HCT116 (cell line): ENCODE measurements at regions not wholly inside any gene's neighbourhood (a gene's known extent, or its start where the extent isn't known, plus 50 kb on each side); places are given as distances from the start of the nearest gene placed in this dataset.

Source experiments
- ATAC-seq: fragments of 200-7000 bp; cut with Tn5 transposase; 2 replicates; pipeline ENCODE4 v1.9.1; 2020; ENCODE audit warnings: mild to moderate bottlenecking, moderate library complexity
- BruUV-seq: library from RNA; stranded (reverse); fragments of 400-500 nt; replicated peaks from 2 replicates; lab custom pipeline; 2021; lab: Mats Ljungman, UMichigan
- CTCF ChIA-PET: fragments of 300-600 bp; sonication (Branson Sonifier 250); formaldehyde crosslinking; loops from one replicate; lab custom pipeline; 2021; ENCODE audit warnings: antibody characterized with exemption; lab: Charles Lee
- POLR2A ChIA-PET: fragments of 300-600, 350-600 bp; sonication (Branson Sonifier 250); formaldehyde crosslinking; loops from one replicate; lab custom pipeline; 2021; ENCODE audit warnings: antibody characterized with exemption; lab: Charles Lee
- RAD21 ChIA-PET, 2 experiments: fragments of 300-600 bp; sonication (Branson Sonifier 250); formaldehyde crosslinking; loops; one replicate each; lab custom pipeline; 2023; ENCODE audit warnings: low total read pairs in 2 of 2; ENCODE audit not compliant: uncharacterized antibody in 2 of 2, unreplicated experiment in 2 of 2, low non-redundant PET in 1 of 2; lab: Charles Lee
- DNase-seq: peaks from one replicate; pipeline ENCODE4 v3.0.0-alpha.2; 2010; ENCODE audit warnings: low read depth, low spot score
- H2AFZ ChIP-seq: fragments of 200-600 bp; shearing (Covaris generic), sonication (generic); 2 replicates; pipeline ENCODE4 v1.6.1; 2017; ENCODE audit warnings: low read depth, mixed run types, mixed read lengths, antibody characterized with exemption, low read length; ENCODE audit not compliant: poor library complexity, severe bottlenecking
- H3K27ac ChIP-seq: 2 replicates; pipeline ENCODE4 v1.5.1; 2012; ENCODE audit warnings: low read depth, low read length
- H3K27me3 ChIP-seq: fragments of 200-600 bp; sonication (generic); 2 replicates; pipeline ENCODE4 v1.6.1; 2016; ENCODE audit warnings: mixed run types, low read length, mixed read lengths; ENCODE audit not compliant: insufficient read depth
- H3K36me3 ChIP-seq, 2 experiments: fragments of 200-500 bp in 1 of 2; fragments of 200-600 bp in 1 of 2; sonication (Bioruptor generic) in 1 of 2; sonication (generic) in 1 of 2; 2 replicates each; pipeline versions ENCODE4 v1.5.1 to v1.6.1; 2014 to 2016; ENCODE audit warnings: low read length in 2 of 2, inconsistent platforms in 1 of 2, mixed read lengths in 1 of 2, mixed run types in 1 of 2; ENCODE audit not compliant: insufficient read depth in 2 of 2, control insufficient read depth in 1 of 2
- H3K4me1 ChIP-seq, 2 experiments: fragments of 200-600 bp in 1 of 2; sonication (generic) in 1 of 2; 2 replicates each; pipeline versions ENCODE4 v1.5.1 to v1.6.1; 2012 to 2017; ENCODE audit warnings: low read length in 2 of 2, inconsistent platforms in 1 of 2, mild to moderate bottlenecking in 1 of 2, mixed read lengths in 1 of 2, mixed run types in 1 of 2, moderate library complexity in 1 of 2; ENCODE audit not compliant: insufficient read depth in 2 of 2, control insufficient read depth in 1 of 2
- H3K4me2 ChIP-seq: fragments of 200-600 bp; sonication (generic); 2 replicates; pipeline ENCODE4 v1.6.1; 2017; ENCODE audit warnings: mixed run types, low read length, mixed read lengths
- H3K4me3 ChIP-seq, 2 experiments: fragments of 200-600 bp in 1 of 2; sonication (generic) in 1 of 2; replicated peaks in 1 of 2; 2 replicates each; pipeline ENCODE4 v1.5.1; 2011 to 2016; ENCODE audit warnings: low read length in 2 of 2, control low read depth in 1 of 2, low read depth in 1 of 2, mild to moderate bottlenecking in 1 of 2, mixed read lengths in 1 of 2, mixed run types in 1 of 2
- H3K79me2 ChIP-seq: fragments of 200-600 bp; sonication (generic); 2 replicates; pipeline ENCODE4 v1.6.1; 2017; ENCODE audit warnings: mild to moderate bottlenecking, mixed run types, low read length, moderate library complexity, mixed read lengths; ENCODE audit not compliant: insufficient read depth
- H3K9ac ChIP-seq: fragments of 200-600 bp; sonication (generic); 2 replicates; pipeline ENCODE4 v1.6.1; 2016; ENCODE audit warnings: low read length, mixed read lengths
- H3K9me2 ChIP-seq: fragments of 200-600 bp; sonication (generic), shearing (Covaris generic); 2 replicates; pipeline ENCODE4 v1.6.1; 2017; ENCODE audit warnings: mixed run types, mild to moderate bottlenecking, moderate library complexity; ENCODE audit not compliant: insufficient read depth
- H3K9me3 ChIP-seq, 2 experiments: fragments of 200-500 bp in 1 of 2; fragments of 200-600 bp in 1 of 2; sonication (Bioruptor generic) in 1 of 2; sonication (generic) in 1 of 2; 2 replicates each; pipeline ENCODE4 v1.6.1; 2014 to 2017; ENCODE audit warnings: low read length in 2 of 2, mixed read lengths in 2 of 2, inconsistent platforms in 1 of 2, low read depth in 1 of 2, mild to moderate bottlenecking in 1 of 2, mixed run types in 1 of 2, moderate library complexity in 1 of 2; ENCODE audit not compliant: control insufficient read depth in 1 of 2, insufficient read depth in 1 of 2
- H4K20me1 ChIP-seq: fragments of 200-600 bp; sonication (generic), shearing (Covaris generic); 2 replicates; pipeline ENCODE4 v1.6.1; 2017; ENCODE audit warnings: mixed run types, mild to moderate bottlenecking, moderate library complexity; ENCODE audit not compliant: insufficient read depth
- CEBPB ChIP-seq: IDR thresholded peaks from 2 replicates; pipeline ENCODE4 v1.6.1; 2012; ENCODE audit warnings: low read depth
- ELF1 ChIP-seq: IDR thresholded peaks from 2 replicates; pipeline ENCODE4 v1.6.1; 2012; ENCODE audit warnings: low read depth, borderline replicate concordance
- FOSL1 ChIP-seq: IDR thresholded peaks from 2 replicates; pipeline ENCODE4 v1.6.1; 2012; ENCODE audit warnings: low read depth
- JUND ChIP-seq: IDR thresholded peaks from 2 replicates; pipeline ENCODE4 v1.6.1; 2012
- POLR2A ChIP-seq: IDR thresholded peaks from 2 replicates; pipeline ENCODE4 v1.7.0; 2011; ENCODE audit warnings: borderline replicate concordance; ENCODE audit not compliant: insufficient read depth, insufficient read length; ENCODE audit errors: extremely low read depth
- POLR2AphosphoS5 ChIP-seq: IDR thresholded peaks from 2 replicates; pipeline ENCODE4 v1.6.1; 2011; ENCODE audit warnings: mild to moderate bottlenecking, low read depth, low read length, moderate library complexity
- RAD21 ChIP-seq: IDR thresholded peaks from 2 replicates; pipeline ENCODE4 v1.6.1; 2012; ENCODE audit warnings: low read depth, mild to moderate bottlenecking
- ZNF274 ChIP-seq: fragments of 200-500 bp; sonication (Bioruptor generic); IDR thresholded peaks from 2 replicates; pipeline ENCODE4 v1.6.1; 2014; ENCODE audit warnings: mild to moderate bottlenecking, low read depth, low read length, inconsistent platforms
- intact Hi-C: fragments of 100-400 bp; cut with micrococcal nuclease; formaldehyde crosslinking; loops from 2 replicates; pipeline ENCODE4 v1.10.0; 2022
- TF ChIP-seq, protein P1 (sequence below): IDR thresholded peaks from 2 replicates; pipeline ENCODE4 v1.6.1; 2011; ENCODE audit warnings: mild to moderate bottlenecking, low read length, moderate library complexity; ENCODE audit not compliant: insufficient replicate concordance; ENCODE audit errors: extremely low read depth
- TF ChIP-seq, protein P2 (sequence below), 3 experiments: fragments of 200-600 bp in 1 of 3; sonication (generic) in 1 of 3; IDR thresholded peaks in 2 of 3; conservative IDR thresholded peaks in 1 of 3; 2 replicates each; pipeline ENCODE4 v1.5.1; 2012 to 2017; ENCODE audit warnings: low read depth in 2 of 3, low read length in 2 of 3, antibody characterized with exemption in 1 of 3, borderline replicate concordance in 1 of 3, control low read depth in 1 of 3, mild to moderate bottlenecking in 1 of 3, mixed read lengths in 1 of 3, mixed run types in 1 of 3, moderate library complexity in 1 of 3; ENCODE audit not compliant: insufficient read depth in 1 of 3
- TF ChIP-seq, protein P3 (sequence below): IDR thresholded peaks from 2 replicates; pipeline ENCODE4 v1.6.1; 2012

DNA sequence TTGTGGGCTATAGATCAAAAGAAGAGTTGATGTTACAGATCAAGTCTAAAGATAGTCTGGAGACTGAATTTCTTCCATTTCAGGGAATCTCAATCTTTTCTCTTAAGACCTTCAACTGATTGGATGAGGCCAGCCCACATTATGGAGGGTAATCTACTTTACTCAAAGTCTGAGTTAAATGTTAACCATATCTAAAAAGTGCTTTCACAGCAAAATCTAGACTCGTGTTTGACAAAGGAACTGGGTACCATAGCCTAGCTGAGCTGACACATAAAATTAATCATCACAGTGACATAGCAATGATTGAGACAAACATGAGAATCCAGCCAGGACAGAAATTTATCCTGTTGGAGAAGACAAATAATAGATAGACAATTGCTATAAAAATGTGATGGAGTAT is 407.9 kb upstream of the GRM7 start:
- Histone ChIP-seq H2AFZ (no peak overlapping the region), H4K20me1 (no peaks in the 10 kb centered on the region), H3K36me3 (no peaks in the 10 kb centered on the region), H3K4me1 (no peaks in the 10 kb centered on the region), H3K9me2 (no peaks in the 10 kb centered on the region), H3K4me2 (no peak overlapping the region), H3K9me3 (no peaks in the 10 kb centered on the region), H3K9ac (no peak overlapping the region), H3K4me3 (no peak overlapping the region), H3K27ac (no peak overlapping the region), H3K79me2 (no peaks in the 10 kb centered on the region), H3K27me3 (no peaks in the 10 kb centered on the region)
- BruUV-seq = no TSS peak
- CTCF ChIA-PET = no interaction called here
- intact Hi-C loops = no loop called here
- POLR2A ChIA-PET = no interaction called here
- ATAC-seq = no peak
- RAD21 ChIA-PET = no interaction called here
- no peak for DNase-seq
- TF ChIP-seq, protein P1, sequence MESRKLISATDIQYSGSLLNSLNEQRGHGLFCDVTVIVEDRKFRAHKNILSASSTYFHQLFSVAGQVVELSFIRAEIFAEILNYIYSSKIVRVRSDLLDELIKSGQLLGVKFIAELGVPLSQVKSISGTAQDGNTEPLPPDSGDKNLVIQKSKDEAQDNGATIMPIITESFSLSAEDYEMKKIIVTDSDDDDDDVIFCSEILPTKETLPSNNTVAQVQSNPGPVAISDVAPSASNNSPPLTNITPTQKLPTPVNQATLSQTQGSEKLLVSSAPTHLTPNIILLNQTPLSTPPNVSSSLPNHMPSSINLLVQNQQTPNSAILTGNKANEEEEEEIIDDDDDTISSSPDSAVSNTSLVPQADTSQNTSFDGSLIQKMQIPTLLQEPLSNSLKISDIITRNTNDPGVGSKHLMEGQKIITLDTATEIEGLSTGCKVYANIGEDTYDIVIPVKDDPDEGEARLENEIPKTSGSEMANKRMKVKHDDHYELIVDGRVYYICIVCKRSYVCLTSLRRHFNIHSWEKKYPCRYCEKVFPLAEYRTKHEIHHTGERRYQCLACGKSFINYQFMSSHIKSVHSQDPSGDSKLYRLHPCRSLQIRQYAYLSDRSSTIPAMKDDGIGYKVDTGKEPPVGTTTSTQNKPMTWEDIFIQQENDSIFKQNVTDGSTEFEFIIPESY = no peak
- TF ChIP-seq ELF1 = no peak
- TF ChIP-seq JUND = no peak

DNA sequence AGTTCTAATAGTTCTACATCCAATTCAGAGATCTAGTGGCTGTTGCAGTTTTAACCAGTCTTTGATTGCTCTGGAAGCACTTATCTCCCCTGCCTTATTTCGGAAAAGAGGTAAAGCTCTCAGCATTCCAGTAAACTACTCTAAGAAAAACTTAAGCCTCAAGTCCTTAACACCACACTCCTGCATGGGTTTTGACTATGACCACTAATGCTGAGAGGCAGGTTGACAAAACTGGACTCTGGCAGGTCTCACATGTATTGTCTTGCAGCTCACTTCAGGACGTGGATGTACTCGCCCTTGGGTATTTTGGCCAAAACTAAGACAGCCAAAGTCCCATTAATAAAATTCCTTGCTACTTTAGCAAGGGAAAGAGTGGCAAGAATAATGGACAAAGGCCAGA is 405.9 kb upstream of the GRM7 start:
- H3K4me2 ChIP-seq = no peak overlapping the region
- no peaks in the 10 kb centered on the region for H3K9me2 ChIP-seq
- ATAC-seq (no peak), DNase-seq (no peak)
- TF ChIP-seq RAD21 (no peak), ZNF274 (no peak), CEBPB (no peak), POLR2A (no peak), FOSL1 (no peak), POLR2AphosphoS5 (no peak)
- TF ChIP-seq, protein P2, sequence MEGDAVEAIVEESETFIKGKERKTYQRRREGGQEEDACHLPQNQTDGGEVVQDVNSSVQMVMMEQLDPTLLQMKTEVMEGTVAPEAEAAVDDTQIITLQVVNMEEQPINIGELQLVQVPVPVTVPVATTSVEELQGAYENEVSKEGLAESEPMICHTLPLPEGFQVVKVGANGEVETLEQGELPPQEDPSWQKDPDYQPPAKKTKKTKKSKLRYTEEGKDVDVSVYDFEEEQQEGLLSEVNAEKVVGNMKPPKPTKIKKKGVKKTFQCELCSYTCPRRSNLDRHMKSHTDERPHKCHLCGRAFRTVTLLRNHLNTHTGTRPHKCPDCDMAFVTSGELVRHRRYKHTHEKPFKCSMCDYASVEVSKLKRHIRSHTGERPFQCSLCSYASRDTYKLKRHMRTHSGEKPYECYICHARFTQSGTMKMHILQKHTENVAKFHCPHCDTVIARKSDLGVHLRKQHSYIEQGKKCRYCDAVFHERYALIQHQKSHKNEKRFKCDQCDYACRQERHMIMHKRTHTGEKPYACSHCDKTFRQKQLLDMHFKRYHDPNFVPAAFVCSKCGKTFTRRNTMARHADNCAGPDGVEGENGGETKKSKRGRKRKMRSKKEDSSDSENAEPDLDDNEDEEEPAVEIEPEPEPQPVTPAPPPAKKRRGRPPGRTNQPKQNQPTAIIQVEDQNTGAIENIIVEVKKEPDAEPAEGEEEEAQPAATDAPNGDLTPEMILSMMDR (IDR thresholded peaks at IDR 0.05 in 2 of 3, conservative IDR thresholded peaks at IDR 0.05 in 1 of 3; ENCODE audit: borderline replicate concordance in 1 of 3, insufficient read depth in 1 of 3, low read depth in 2 of 3, low read length in 2 of 3) = no peak
- TF ChIP-seq, protein P3, sequence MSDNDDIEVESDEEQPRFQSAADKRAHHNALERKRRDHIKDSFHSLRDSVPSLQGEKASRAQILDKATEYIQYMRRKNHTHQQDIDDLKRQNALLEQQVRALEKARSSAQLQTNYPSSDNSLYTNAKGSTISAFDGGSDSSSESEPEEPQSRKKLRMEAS = no peak
- POLR2A ChIA-PET = no interaction called here
- no peak overlapping the region for H3K9ac ChIP-seq
- no peaks in the 10 kb centered on the region for H3K4me1 ChIP-seq
- no peaks in the 10 kb centered on the region for H4K20me1 ChIP-seq
- no peaks in the 10 kb centered on the region for H3K79me2 ChIP-seq
- H3K4me3 ChIP-seq = no peak overlapping the region
- BruUV-seq = no TSS peak
- H3K36me3 ChIP-seq = no peaks in the 10 kb centered on the region
- no peak overlapping the region for H3K27ac ChIP-seq
- H2AFZ ChIP-seq = no peak overlapping the region
- no peaks in the 10 kb centered on the region for H3K27me3 ChIP-seq
- RAD21 ChIA-PET = no interaction called here
- no peaks in the 10 kb centered on the region for H3K9me3 ChIP-seq
- intact Hi-C loops = no loop called here
- CTCF ChIA-PET = no interaction called here
